GM19043 (cell line): ENCODE measurements at regions not wholly inside any gene's neighbourhood (a gene's known extent, or its start where the extent isn't known, plus 50 kb on each side); places are given as distances from the start of the nearest gene placed in this dataset.

Experiments
- ATAC-seq: cut with Tn5 transposase; IDR thresholded peaks from one replicate; pipeline ENCODE4 v1.9.1; 2021; ENCODE audit warnings: low read depth; ENCODE audit not compliant: unreplicated experiment

- no peak for ATAC-seq
These were observed 382.8 kb downstream of the BCL11B start for GRCh38 chr14:98888927-98889835.

DNA sequence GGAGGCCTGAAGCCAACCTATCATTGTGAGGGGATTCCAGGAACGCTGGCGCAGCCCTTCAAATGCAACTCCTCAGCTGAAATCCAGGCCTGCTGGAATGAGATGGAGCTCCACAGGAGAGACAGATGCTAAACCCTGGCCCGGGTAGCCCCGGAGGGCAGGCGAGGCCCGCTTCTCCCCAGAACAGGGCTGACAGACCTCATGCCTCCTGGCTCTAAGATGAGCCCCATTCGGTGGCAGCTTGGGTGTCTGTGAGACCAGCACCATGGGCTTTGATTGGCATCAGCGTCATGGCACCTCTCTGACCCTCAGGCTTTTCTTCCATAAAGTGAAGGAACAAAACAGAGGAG, 382.2 kb downstream of the BCL11B start:
- no peak for ATAC-seq

- ATAC-seq, result no peak
These were observed 381.2 kb downstream of the BCL11B start for GRCh38 chr14:98890556-98891340.

DNA sequence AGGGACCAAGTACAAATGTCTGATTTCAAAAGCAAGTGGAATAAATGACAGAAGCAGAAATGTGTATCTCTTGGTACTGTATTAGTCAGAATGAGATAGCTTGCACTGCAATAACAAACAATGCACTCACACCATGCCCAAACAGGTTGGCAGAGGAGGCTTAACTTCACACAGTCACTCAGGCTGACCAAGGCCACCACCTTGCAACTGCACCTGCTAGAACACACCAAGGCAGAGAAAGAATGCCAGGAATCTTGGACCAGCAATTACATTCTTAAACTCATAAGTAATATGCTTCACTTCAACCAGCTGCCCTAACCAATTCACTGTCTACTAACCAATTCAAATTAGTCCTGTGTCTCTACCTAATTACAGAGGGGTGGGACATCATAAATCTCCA, 378.3 kb downstream of the BCL11B start:
- ATAC-seq, result no peak

DNA sequence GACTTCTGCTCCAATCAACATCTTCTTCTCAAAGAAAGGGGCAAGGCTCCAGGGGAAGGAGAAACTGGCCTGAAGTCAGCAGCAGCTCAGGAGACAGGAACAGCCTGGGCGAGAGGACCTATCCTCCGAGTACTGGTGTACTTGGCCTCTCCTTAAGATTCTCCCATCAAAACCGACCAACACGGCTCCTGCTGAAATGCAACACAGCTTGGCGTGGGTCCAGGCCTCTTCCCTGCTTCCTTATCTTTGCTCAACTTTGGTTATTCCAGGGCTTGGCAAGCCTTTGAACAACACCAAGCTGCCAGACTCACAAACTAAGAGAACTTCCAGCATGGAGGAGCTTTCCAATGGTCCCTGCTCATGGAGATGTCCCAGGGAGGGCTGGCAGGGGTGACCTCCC, 377.4 kb downstream of the BCL11B start:
- no peak for ATAC-seq

- ATAC-seq, result no peak
These were observed 375.5 kb downstream of the BCL11B start for GRCh38 chr14:98896449-98896848.

GRCh38 chr14:98897605-98898309, 374.2 kb downstream of the BCL11B start:
- no peak for ATAC-seq

DNA sequence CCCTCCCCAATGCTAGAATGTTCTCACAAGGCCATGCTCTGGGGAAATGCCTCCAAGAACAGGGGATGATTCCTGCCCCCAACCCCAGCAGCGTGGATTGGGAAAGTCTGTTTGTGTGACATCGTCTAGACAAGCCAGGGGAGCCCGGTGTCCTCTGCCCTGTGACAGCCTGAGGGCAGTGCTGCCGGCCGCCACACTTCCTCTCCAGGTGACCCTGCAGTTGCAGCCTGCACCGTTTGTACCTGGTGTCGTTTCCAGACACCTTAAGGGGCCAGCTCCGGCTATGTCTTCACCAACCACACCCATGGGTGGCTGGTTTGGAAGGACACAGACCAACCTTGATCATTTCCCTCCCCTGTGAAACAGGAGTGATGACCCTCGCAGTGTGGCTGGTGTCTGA, 372.6 kb downstream of the BCL11B start:
- ATAC-seq, result no peak

DNA sequence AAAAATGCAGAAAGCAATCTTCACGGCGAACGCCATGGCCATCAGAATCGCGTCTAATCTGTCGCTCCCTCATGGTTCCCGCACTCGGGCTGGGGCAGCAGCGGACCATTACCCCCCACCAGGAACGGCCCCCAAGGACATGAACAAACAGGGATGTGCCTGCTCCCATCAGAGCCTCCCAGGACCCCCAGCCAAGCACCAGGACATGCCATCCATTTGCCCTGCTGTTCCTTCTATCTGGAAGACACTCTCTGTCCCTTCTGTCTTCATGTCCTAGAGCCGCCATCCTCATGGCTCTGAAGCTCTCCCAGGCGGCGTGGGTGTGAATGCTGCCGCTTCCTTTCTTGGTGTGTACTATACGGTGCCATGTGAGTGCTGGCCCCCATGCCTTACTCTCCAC, 371.8 kb downstream of the BCL11B start:
- ATAC-seq, result no peak

DNA sequence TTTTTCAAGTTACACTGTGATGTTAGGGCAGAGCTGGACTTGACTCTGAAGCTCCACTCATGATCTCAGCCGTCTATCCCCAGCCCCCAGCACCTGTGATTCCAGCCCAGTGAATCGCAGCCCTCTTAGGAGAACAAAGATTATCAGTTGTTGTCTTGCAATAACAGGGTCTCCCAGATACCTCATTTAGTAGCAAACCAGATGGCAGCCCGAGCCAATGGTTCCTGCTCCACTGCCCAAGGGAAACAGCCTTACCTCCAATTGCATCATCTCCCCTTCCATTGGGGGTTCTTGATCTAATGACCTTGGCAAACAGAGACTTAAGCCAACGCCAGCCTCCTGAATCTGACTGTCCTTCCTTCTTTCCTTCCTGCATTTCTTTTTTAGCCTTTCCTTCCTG, 371.2 kb downstream of the BCL11B start:
- ATAC-seq, result no peak

GRCh38 chr14:98901511-98902205, 370.3 kb downstream of the BCL11B start:
- ATAC-seq, result no peak

DNA sequence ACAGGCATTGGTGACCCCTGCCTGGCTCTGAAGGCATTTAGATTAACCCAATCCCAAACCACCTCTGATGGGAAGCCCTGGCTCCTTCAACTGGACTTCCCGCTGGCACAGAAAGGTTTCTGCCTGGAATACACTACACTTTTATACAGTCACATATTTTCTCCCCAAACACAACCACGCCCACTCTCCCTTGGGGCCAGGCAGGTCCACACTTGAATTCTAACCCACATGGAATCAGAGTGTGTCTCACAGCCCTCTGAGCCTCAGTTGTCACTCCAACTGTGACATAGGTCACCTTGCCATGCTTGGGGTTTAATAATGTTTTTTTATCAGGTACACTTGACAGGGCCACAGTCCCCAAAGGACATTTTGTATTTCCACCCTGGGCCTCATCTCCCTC, 368.6 kb downstream of the BCL11B start:
- ATAC-seq, result no peak

GRCh38 chr14:98904677-98905076, 367.3 kb downstream of the BCL11B start:
- ATAC-seq, result no peak

- no peak for ATAC-seq
These were observed 365.6 kb downstream of the BCL11B start for GRCh38 chr14:98906123-98906995.

DNA sequence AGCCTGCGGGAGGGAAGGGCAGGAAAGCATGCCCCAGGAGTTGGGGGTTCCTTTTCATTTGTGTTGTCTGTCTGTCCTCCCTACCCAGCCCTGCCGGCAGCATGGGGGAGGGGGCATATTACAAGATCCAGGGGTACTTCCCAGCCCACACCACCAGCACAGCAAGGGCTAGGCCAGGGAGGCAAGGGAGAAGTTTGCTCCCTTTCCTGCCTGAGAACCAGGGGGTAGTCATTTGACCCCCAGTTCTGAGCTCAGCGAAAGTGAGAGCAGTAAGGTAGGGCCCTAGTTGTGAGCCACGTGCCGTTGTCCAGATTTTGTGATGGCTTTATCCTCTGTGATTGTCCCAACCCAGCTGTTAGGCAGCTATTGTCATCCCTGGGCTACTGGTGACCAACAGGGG, 364.7 kb downstream of the BCL11B start:
- ATAC-seq, result no peak

GRCh38 chr14:98908050-98908449, 363.9 kb downstream of the BCL11B start:
- ATAC-seq, result no peak

- ATAC-seq, result no peak
These were observed 362.6 kb downstream of the BCL11B start for GRCh38 chr14:98909251-98909944.

DNA sequence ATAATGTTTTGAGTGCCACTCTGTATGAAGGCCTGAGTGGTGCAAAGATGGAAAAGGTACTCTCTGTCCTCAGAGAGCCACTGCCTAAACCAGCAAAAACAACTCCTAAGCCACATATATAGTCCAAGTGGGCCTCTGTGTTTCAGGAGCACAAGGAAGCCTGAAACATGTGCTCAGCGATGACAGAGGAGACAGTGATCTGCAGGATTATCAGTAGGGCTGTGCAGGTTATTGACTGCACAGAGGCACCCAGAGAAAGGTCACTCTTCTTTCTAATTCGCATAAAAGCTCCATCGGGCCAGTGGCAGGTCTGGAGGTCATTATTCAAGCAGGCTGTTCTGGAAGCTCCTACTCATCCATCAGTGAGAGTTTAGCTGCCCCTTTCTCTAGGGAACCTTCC, 361.9 kb downstream of the BCL11B start:
- ATAC-seq, result no peak

- ATAC-seq, result no peak
These were observed 359.3 kb downstream of the BCL11B start for GRCh38 chr14:98912655-98913054.
